ENCODE measurements at regions not wholly inside any gene's neighbourhood (a gene's known extent, or its start where the extent isn't known, plus 50 kb on each side); places are given as distances from the start of the nearest gene placed in this dataset.

DNA sequence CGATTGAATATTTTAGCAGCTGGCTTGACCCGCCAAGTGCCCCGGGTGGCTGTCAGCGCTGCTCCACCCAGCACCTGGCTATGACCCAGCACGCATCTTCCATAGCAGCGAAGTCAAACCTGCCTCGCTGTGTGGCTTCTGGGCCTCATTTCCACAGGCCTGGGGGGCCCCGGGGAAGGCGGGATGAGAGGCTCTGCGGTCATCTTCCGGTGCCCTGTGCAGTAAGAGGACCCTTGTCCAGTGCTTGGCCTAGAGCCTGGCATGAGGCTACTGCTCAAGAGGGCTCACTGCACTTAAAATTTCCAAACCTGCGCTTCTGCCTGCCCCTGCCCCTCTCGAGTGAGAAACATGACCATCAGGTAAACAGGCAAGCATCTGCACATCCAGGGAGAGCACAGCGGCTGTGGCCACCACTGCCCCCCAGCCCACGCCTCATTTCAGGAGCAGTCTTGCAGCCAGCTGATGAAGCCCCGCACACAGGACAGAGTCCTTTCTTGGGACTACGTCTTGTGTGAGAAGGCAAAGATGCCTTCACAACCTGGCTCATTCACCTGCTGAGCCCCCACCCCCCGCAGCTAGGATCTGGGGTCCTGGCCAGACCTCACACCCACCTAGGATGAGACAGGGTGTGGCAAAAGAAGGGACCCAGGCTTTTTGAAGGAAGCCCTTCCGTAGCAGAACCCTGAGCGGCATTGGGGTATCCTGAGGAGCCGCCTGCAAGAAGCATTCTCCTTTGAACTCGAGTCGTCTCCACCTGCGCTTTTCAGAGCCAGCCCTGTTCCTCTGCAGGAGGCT is 69.5 kb upstream of the UNC5A start:
- H3K36me3 ChIP-seq (replicated peaks; ENCODE audit: insufficient read depth, low read depth) = no peaks in the 10 kb centered on the region

DNA sequence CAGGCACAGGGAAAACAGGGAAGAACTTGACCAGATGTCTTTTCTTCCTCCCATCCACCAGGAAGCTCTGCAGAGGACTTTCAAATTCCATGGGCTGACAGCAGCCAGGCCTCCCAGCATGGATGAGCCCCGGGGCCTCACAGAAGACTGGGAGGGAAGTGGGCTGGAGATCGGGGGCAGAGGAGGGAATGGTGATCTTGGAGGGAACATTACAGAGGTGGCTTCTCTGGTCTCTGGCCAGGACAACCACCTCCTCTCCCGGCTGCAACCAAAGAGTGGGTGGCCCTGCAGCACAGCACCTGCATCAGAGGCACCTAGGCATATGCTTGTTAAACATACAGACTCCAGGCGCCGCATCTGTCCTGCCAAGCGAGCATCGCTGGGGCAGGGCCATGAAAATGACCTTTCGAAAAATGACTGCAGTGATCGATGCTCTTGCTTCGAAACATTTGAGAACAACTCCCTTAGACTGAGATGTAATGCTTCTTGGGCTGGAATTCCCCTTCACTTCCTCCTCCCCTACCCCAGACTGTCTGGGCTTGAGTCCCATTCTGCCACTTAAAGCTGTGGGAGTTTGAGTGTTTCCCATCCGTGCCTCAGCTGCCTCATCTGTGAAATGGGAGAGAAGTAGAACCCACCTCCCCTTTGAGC is 68.7 kb upstream of the UNC5A start:
- WGBS (ENCODE audit: low lambda C conversion rate, missing lambda C conversion rate) = 80% methylated on average over 11 of the region's 11 CpGs
- Histone ChIP-seq H3K36me3 (replicated peaks; ENCODE audit: insufficient read depth, low read depth) (no peaks in the 10 kb centered on the region), H2AFZ (no peak overlapping the region), H3K4me1 (ENCODE audit: insufficient read depth) (peaks cover 12% of the 10 kb centered on the region), H3K79me2 (no peaks in the 10 kb centered on the region), H3K9me2 (replicated peaks; ENCODE audit: insufficient read depth) (no peaks in the 10 kb centered on the region), H3K4me2 (no peak overlapping the region), H4K20me1 (ENCODE audit: insufficient read depth, poor library complexity, severe bottlenecking) (no peaks in the 10 kb centered on the region), H3K27ac (no peak overlapping the region), H3K27me3 (peaks cover 58% of the 10 kb centered on the region), H3K9me3 (ENCODE audit: low read depth) (no peaks in the 10 kb centered on the region), H3K4me3 (no peak overlapping the region)
- DNase-seq (ENCODE audit: low spot score) = no peak
- TF ChIP-seq EZH2phosphoT487 (IDR thresholded peaks at IDR 0.05; ENCODE audit: low read depth, severe bottlenecking, unreplicated experiment) (no peak), EZH2 (IDR thresholded peaks at IDR 0.05; ENCODE audit: borderline replicate concordance) (no peak), CTCF (IDR thresholded peaks at IDR 0.05; ENCODE audit: poor library complexity) (no peak)

More for the DNA sequence above, 69.5 kb upstream of the UNC5A start:
- Histone ChIP-seq H3K27me3 (peaks cover 58% of the 10 kb centered on the region), H3K4me1 (ENCODE audit: insufficient read depth) (peaks cover 12% of the 10 kb centered on the region), H2AFZ (no peak overlapping the region), H3K9me3 (ENCODE audit: low read depth) (no peaks in the 10 kb centered on the region), H3K79me2 (no peaks in the 10 kb centered on the region), H3K4me3 (no peak overlapping the region), H3K27ac (no peak overlapping the region), H3K4me2 (no peak overlapping the region), H3K9me2 (replicated peaks; ENCODE audit: insufficient read depth) (no peaks in the 10 kb centered on the region), H4K20me1 (ENCODE audit: insufficient read depth, poor library complexity, severe bottlenecking) (no peaks in the 10 kb centered on the region)
- DNase-seq (ENCODE audit: low spot score) = no peak
- TF ChIP-seq CTCF (IDR thresholded peaks at IDR 0.05; ENCODE audit: poor library complexity) (no peak), EZH2 (IDR thresholded peaks at IDR 0.05; ENCODE audit: borderline replicate concordance) (no peak), EZH2phosphoT487 (IDR thresholded peaks at IDR 0.05; ENCODE audit: low read depth, severe bottlenecking, unreplicated experiment) (no peak)
- 90% methylated on average over 24 of the region's 24 CpGs for WGBS (ENCODE audit: low lambda C conversion rate, missing lambda C conversion rate)

DNA sequence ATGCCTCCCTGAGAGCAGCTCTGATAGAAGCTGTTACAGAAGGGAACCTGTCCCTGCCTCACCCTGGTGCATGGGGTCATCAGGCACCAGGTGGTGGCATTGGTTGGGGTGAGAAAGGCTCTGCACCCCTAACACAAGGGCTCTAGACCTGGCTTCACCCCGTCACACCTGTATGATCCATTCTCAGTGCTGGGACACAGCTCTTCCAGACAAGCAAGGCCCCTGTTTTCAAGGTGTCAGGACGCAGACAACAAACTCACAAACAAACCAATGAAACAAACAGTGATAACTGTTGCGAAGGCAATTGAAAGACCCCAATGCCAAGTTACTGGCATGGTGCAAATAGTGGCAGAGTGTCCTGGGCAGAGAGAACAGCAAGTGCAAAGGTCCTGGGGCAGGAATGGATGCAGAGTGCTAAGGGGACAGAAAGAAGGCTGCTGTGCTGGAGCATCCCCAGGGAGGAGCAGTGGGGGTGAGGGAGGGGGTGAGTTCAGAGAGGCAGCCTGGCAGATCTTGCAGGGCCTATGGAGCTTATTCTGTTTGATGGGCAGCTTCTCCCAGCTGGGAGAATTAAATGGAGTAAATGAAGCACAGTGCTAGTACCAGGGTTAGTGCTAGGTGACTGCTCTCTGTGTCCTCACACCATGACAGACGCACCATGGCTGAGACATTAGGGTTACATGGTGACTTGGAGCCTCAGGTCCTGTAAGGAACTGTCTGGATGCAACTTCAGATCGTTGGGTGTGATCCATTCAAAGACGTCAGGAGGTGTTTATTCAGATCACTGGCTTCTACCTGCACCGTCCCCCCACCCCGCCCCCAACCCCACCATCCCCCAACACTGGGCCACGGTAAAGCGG is 67.9 kb upstream of the UNC5A start:
- 46% methylated on average over 9 of the region's 10 CpGs for WGBS (ENCODE audit: low lambda C conversion rate, missing lambda C conversion rate)
- Histone ChIP-seq H3K27ac (no peak overlapping the region), H3K79me2 (no peaks in the 10 kb centered on the region), H2AFZ (no peak overlapping the region), H3K27me3 (peaks cover 63% of the 10 kb centered on the region), H3K4me1 (ENCODE audit: insufficient read depth) (peaks cover 6% of the 10 kb centered on the region), H4K20me1 (ENCODE audit: insufficient read depth, poor library complexity, severe bottlenecking) (no peaks in the 10 kb centered on the region), H3K36me3 (replicated peaks; ENCODE audit: insufficient read depth, low read depth) (no peaks in the 10 kb centered on the region), H3K4me2 (peak overlapping the region; percentile 84), H3K9me3 (ENCODE audit: low read depth) (no peaks in the 10 kb centered on the region), H3K4me3 (no peak overlapping the region), H3K9me2 (replicated peaks; ENCODE audit: insufficient read depth) (no peaks in the 10 kb centered on the region)
- no peak for DNase-seq (ENCODE audit: low spot score)
- TF ChIP-seq EZH2phosphoT487 (IDR thresholded peaks at IDR 0.05; ENCODE audit: low read depth, severe bottlenecking, unreplicated experiment) = no peak
- TF ChIP-seq CTCF (IDR thresholded peaks at IDR 0.05; ENCODE audit: poor library complexity) = no peak
- TF ChIP-seq EZH2 (IDR thresholded peaks at IDR 0.05; ENCODE audit: borderline replicate concordance) = no peak
